ENCODE measurements at regions not wholly inside any gene's neighbourhood (a gene's known extent, or its start where the extent isn't known, plus 50 kb on each side); places are given as distances from the start of the nearest gene placed in this dataset. TPM values are rescaled to one million over a fixed set of nuclear protein-coding genes. Genes with fewer than 3 reads are reported as not detected.

DNA sequence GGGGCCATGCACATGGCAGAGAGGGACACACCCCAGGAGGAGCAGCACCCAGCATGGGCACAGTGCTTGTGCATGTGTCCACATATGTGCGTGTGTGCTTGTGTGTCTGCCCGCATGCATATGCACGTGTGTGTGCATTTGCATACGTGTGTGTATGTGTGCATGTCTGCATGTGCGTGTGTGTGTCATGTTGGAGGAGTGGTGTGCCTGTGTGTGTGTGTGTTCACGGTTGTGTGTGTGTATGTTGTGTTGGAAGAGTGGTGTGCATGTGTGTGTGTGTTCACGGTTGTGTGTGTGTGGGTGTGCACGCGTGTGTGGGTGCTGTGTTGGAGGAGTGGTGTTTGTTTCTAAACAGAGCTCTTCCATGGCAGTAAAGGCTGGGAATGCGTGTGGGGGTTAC is 50.7 kb upstream of the SLCO4A1 start:
- TF ChIP-seq, protein P1, sequence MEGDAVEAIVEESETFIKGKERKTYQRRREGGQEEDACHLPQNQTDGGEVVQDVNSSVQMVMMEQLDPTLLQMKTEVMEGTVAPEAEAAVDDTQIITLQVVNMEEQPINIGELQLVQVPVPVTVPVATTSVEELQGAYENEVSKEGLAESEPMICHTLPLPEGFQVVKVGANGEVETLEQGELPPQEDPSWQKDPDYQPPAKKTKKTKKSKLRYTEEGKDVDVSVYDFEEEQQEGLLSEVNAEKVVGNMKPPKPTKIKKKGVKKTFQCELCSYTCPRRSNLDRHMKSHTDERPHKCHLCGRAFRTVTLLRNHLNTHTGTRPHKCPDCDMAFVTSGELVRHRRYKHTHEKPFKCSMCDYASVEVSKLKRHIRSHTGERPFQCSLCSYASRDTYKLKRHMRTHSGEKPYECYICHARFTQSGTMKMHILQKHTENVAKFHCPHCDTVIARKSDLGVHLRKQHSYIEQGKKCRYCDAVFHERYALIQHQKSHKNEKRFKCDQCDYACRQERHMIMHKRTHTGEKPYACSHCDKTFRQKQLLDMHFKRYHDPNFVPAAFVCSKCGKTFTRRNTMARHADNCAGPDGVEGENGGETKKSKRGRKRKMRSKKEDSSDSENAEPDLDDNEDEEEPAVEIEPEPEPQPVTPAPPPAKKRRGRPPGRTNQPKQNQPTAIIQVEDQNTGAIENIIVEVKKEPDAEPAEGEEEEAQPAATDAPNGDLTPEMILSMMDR (IDR thresholded peaks at IDR 0.05) = no peak
- no peak for ATAC-seq (ENCODE audit: low FRiP score)
- no peak for DNase-seq (ENCODE audit: low spot score)

Small RNAs in the stretch of these regions (small RNA-seq; reads per million reads assigned to genes)
- not detected for gene MIR1-1
